ENCODE measurements at regions not wholly inside any gene's neighbourhood (a gene's known extent, or its start where the extent isn't known, plus 50 kb on each side); places are given as distances from the start of the nearest gene placed in this dataset.

DNA sequence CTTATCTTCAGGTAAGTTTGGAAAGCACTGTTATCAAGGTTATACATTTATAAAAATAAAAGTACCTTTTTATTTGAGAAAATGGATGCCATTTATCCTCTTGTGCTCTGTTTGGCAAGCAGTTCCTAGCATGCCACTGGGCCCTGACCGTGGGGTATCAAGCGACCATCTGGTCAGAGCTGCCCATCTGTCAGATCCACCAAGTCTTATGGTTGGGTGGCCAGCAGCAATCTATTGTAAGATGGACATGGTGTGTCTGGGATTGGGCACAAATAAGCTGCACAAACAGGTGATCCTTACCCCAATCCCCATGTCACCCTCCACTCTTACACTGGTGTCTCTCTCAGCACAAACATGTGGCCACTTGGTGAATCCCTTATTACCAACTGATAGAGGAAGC is 178.5 kb downstream of the DLEU7 start:
- DNase-seq, result no peak
- H3K36me3 ChIP-seq (ENCODE audit: control insufficient read depth, insufficient read depth, low read length), result no peaks in the 10 kb centered on the region
- no peaks in the 10 kb centered on the region for H3K4me1 ChIP-seq (ENCODE audit: control insufficient read depth, insufficient read depth, low read length, poor library complexity, severe bottlenecking)
- H3K27ac ChIP-seq (ENCODE audit: insufficient read depth, low read length, poor library complexity, severe bottlenecking), result no peak overlapping the region
- H3K9me3 ChIP-seq (ENCODE audit: control insufficient read depth, low read length), result no peaks in the 10 kb centered on the region
- H3K4me3 ChIP-seq (ENCODE audit: insufficient read depth, low read depth, low read length, poor library complexity, severe bottlenecking), result no peak overlapping the region
- no peaks in the 10 kb centered on the region for H3K27me3 ChIP-seq (replicated peaks; ENCODE audit: control insufficient read depth, insufficient read depth, low read length, poor library complexity, severe bottlenecking)

DNA sequence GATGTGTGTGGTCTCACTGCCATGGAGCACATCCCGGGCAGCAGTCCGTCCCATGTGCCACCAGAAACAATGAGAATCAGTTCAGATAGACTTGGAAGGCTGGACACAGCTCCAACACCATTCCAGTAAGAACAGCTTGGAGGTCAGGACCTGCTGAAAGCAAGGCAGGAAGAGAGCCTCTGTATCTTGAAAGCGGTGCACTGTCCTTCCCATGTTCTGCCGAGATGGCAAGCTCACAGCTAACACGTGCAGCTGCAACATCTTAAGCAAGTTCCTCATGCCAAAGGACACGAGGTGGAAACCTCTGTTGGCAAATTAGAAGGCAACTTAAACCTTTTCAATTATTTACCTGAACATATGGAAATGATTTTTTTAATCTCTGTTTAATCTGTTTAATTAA is 175.4 kb downstream of the DLEU7 start:
- DNase-seq, result no peak
- Histone ChIP-seq H3K4me3 (ENCODE audit: insufficient read depth, low read depth, low read length, poor library complexity, severe bottlenecking) (no peak overlapping the region), H3K27ac (ENCODE audit: insufficient read depth, low read length, poor library complexity, severe bottlenecking) (no peak overlapping the region), H3K9me3 (ENCODE audit: control insufficient read depth, low read length) (no peaks in the 10 kb centered on the region), H3K36me3 (ENCODE audit: control insufficient read depth, insufficient read depth, low read length) (no peaks in the 10 kb centered on the region), H3K4me1 (ENCODE audit: control insufficient read depth, insufficient read depth, low read length, poor library complexity, severe bottlenecking) (no peaks in the 10 kb centered on the region), H3K27me3 (replicated peaks; ENCODE audit: control insufficient read depth, insufficient read depth, low read length, poor library complexity, severe bottlenecking) (no peaks in the 10 kb centered on the region)

DNA sequence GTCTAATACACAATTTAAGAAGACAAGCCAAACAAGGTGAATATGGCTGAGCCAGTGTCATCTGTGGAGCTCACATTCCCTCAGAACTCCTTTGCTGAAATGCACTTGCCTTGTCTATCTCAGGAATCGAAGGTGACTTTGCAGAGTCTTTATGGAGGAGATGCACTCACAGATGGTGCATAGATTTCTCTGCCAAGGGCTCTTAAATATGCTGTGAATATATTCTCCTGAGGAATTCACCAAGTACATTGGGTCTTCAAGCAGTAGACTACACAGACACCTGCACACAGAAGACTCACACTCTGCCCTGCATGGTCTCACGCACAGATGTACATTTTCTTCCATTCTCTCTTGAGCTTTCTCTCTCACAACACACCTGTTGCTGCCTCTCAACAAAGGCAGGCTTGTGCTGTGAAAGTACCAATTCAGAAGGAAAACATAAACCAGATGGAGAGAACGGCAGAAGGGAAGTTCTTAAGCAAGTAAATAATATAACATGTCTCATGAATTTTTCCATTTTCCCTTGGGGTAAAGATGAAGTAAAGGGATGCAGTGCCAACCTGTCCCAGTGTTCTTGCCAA is 174.7 kb downstream of the DLEU7 start:
- Histone ChIP-seq H3K27ac (ENCODE audit: insufficient read depth, low read length, poor library complexity, severe bottlenecking) (no peak overlapping the region), H3K9me3 (ENCODE audit: control insufficient read depth, low read length) (no peaks in the 10 kb centered on the region), H3K27me3 (replicated peaks; ENCODE audit: control insufficient read depth, insufficient read depth, low read length, poor library complexity, severe bottlenecking) (no peaks in the 10 kb centered on the region), H3K36me3 (ENCODE audit: control insufficient read depth, insufficient read depth, low read length) (no peaks in the 10 kb centered on the region), H3K4me1 (ENCODE audit: control insufficient read depth, insufficient read depth, low read length, poor library complexity, severe bottlenecking) (no peaks in the 10 kb centered on the region), H3K4me3 (ENCODE audit: insufficient read depth, low read depth, low read length, poor library complexity, severe bottlenecking) (no peak overlapping the region)
- no peak for DNase-seq

DNA sequence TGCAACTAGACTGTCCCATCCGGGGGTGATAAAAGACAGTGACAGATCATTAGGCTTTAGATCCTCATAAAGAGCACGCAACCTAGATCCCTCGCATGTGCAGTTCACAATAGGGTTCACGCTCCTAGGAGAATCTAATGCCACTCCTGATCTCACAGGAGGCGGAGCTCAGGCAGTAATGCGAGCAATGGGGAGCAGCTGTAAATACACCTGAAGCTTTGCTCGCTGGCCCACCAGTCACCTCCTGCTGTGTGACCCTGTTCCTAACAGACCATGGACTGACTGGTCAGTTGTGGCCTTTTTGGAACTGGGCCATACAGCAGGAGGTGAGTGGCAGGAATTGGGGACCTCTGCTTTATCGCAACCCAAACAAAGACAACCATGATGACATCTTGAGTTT is 173.2 kb downstream of the DLEU7 start:
- no peaks in the 10 kb centered on the region for H3K9me3 ChIP-seq (ENCODE audit: control insufficient read depth, low read length)
- no peaks in the 10 kb centered on the region for H3K4me1 ChIP-seq (ENCODE audit: control insufficient read depth, insufficient read depth, low read length, poor library complexity, severe bottlenecking)

DNA sequence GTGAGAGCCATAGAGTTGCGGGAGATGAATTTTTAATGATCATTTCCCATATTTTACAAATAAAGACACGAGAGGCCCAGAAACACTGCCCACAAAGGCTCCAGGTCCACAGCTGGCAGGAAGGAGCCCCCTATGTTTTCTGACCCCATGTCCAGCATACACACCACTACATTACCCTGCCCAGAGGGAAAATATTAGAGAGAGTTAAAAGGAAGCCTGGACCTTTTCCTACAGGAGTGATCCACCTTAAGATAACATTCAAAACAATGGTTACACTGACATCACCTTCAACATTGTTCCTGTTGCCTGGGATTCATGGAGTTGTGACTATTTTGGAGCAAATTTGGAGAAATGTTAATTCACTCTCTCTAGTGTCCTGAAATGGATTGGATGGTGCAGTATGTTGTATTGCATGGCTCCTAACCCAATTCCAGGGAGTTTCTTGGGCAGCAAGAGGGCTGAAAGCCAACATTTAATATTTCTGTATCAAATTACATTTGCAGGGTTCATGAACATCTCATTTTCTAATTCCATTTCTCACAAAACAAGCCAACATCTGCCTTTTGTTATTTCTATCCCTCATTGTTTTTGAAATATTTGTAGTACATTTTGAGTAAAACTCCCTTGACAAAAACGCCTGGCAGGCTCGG is 172.5 kb downstream of the DLEU7 start:
- Histone ChIP-seq H3K36me3 (ENCODE audit: control insufficient read depth, insufficient read depth, low read length) (no peaks in the 10 kb centered on the region), H3K4me1 (ENCODE audit: control insufficient read depth, insufficient read depth, low read length, poor library complexity, severe bottlenecking) (no peaks in the 10 kb centered on the region), H3K27me3 (replicated peaks; ENCODE audit: control insufficient read depth, insufficient read depth, low read length, poor library complexity, severe bottlenecking) (no peaks in the 10 kb centered on the region), H3K9me3 (ENCODE audit: control insufficient read depth, low read length) (no peaks in the 10 kb centered on the region), H3K4me3 (ENCODE audit: insufficient read depth, low read depth, low read length, poor library complexity, severe bottlenecking) (no peak overlapping the region), H3K27ac (ENCODE audit: insufficient read depth, low read length, poor library complexity, severe bottlenecking) (no peak overlapping the region)
- no peak for DNase-seq

More for the DNA sequence above, 173.2 kb downstream of the DLEU7 start:
- Histone ChIP-seq H3K4me3 (ENCODE audit: insufficient read depth, low read depth, low read length, poor library complexity, severe bottlenecking) (no peak overlapping the region), H3K36me3 (ENCODE audit: control insufficient read depth, insufficient read depth, low read length) (no peaks in the 10 kb centered on the region), H3K27me3 (replicated peaks; ENCODE audit: control insufficient read depth, insufficient read depth, low read length, poor library complexity, severe bottlenecking) (no peaks in the 10 kb centered on the region), H3K27ac (ENCODE audit: insufficient read depth, low read length, poor library complexity, severe bottlenecking) (no peak overlapping the region)
- no peak for DNase-seq

DNA sequence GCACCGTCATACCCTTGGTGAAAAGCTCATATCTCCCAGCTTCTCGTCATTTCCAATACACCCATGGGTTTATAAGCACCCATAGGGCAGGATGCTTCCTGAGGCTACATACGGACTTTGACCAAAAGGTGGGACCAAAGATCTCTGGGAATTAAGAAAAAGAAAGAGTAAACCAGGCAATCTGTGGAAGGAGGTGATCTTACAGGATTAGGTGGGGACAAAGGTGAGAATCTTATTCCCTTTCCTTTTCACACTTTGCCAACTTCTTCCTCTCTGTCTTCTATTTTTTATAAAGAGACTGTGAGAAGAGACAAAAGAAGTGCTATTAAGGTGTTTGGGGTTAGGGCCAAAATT is 172.0 kb downstream of the DLEU7 start:
- H3K36me3 ChIP-seq (ENCODE audit: control insufficient read depth, insufficient read depth, low read length), result no peaks in the 10 kb centered on the region
- no peak for DNase-seq

DNA sequence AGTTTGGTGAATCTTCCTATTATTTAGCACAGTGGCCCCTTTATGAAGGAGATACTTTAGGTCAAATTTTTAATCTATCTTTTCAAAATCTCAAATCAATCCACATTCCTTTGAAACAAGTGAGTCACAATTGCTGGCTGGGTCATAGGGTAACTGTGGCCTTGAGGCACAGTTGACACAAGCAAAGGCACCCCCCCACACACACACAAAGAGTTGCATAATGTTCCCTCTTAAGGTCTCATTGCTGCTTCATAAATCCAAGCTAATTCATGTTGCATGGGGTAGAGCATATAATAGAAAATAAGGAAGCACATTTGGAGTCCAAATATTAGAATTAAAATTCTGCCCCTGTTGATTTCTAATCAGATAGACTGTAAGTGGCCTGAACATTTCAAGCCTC is 171.5 kb downstream of the DLEU7 start:
- no peak for DNase-seq
- Histone ChIP-seq H3K27ac (ENCODE audit: insufficient read depth, low read length, poor library complexity, severe bottlenecking) (no peak overlapping the region), H3K27me3 (replicated peaks; ENCODE audit: control insufficient read depth, insufficient read depth, low read length, poor library complexity, severe bottlenecking) (no peaks in the 10 kb centered on the region), H3K36me3 (ENCODE audit: control insufficient read depth, insufficient read depth, low read length) (no peaks in the 10 kb centered on the region), H3K9me3 (ENCODE audit: control insufficient read depth, low read length) (no peaks in the 10 kb centered on the region), H3K4me3 (ENCODE audit: insufficient read depth, low read depth, low read length, poor library complexity, severe bottlenecking) (no peak overlapping the region), H3K4me1 (ENCODE audit: control insufficient read depth, insufficient read depth, low read length, poor library complexity, severe bottlenecking) (no peaks in the 10 kb centered on the region)

More for the DNA sequence above, 172.0 kb downstream of the DLEU7 start:
- H3K27me3 ChIP-seq (replicated peaks; ENCODE audit: control insufficient read depth, insufficient read depth, low read length, poor library complexity, severe bottlenecking), result no peaks in the 10 kb centered on the region
- H3K4me3 ChIP-seq (ENCODE audit: insufficient read depth, low read depth, low read length, poor library complexity, severe bottlenecking), result no peak overlapping the region
- H3K27ac ChIP-seq (ENCODE audit: insufficient read depth, low read length, poor library complexity, severe bottlenecking), result no peak overlapping the region
- H3K4me1 ChIP-seq (ENCODE audit: control insufficient read depth, insufficient read depth, low read length, poor library complexity, severe bottlenecking), result no peaks in the 10 kb centered on the region
- H3K9me3 ChIP-seq (ENCODE audit: control insufficient read depth, low read length), result no peaks in the 10 kb centered on the region

DNA sequence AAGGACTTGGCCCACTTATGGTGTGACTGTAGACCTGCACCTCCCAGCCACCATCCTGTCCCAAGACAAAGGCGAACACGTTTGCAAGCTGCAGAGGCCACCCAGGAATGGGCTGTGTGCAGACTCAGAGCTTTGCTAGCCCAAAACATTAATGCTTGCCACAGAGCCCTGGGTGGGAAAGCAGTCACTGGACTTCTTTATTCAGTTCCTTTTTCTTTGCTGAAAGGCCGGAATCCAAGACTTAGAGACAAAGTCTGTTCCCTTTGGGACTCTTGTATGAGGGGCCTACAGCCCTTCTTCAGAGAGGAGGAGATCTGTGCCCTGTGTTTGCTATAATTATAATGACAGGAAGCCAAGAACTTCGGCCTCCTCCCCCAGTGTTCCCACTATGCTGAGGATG is 167.8 kb downstream of the DLEU7 start:
- no peak for DNase-seq
- no peak overlapping the region for H3K4me3 ChIP-seq (ENCODE audit: insufficient read depth, low read depth, low read length, poor library complexity, severe bottlenecking)
- no peak overlapping the region for H3K27ac ChIP-seq (ENCODE audit: insufficient read depth, low read length, poor library complexity, severe bottlenecking)

DNA sequence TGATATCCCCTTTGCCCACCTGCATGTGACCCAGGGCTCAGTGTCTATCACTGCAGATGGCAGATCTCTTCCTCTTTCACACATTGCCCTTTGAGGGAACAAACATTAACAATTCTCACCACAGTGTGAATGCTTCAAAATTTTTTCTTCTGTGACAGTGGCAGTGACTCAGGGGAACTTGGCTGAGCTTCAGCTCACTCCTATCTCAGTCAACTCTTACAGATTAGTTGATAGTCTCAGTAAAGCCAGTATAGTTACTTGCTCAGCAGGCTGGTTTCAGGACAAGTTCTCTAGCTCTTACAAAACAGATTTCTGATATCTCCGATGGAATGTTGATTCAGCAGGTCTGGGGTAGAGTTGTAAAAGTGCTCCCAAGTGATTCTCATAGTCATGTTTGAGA is 166.9 kb downstream of the DLEU7 start:
- no peak overlapping the region for H3K4me3 ChIP-seq (ENCODE audit: insufficient read depth, low read depth, low read length, poor library complexity, severe bottlenecking)
- H3K27ac ChIP-seq (ENCODE audit: insufficient read depth, low read length, poor library complexity, severe bottlenecking), result no peak overlapping the region
- H3K36me3 ChIP-seq (ENCODE audit: control insufficient read depth, insufficient read depth, low read length), result no peaks in the 10 kb centered on the region
- H3K4me1 ChIP-seq (ENCODE audit: control insufficient read depth, insufficient read depth, low read length, poor library complexity, severe bottlenecking), result no peaks in the 10 kb centered on the region
- no peak for DNase-seq
- no peaks in the 10 kb centered on the region for H3K27me3 ChIP-seq (replicated peaks; ENCODE audit: control insufficient read depth, insufficient read depth, low read length, poor library complexity, severe bottlenecking)
- H3K9me3 ChIP-seq (ENCODE audit: control insufficient read depth, low read length), result no peaks in the 10 kb centered on the region

More for the DNA sequence above, 167.8 kb downstream of the DLEU7 start:
- no peaks in the 10 kb centered on the region for H3K36me3 ChIP-seq (ENCODE audit: control insufficient read depth, insufficient read depth, low read length)
- H3K9me3 ChIP-seq (ENCODE audit: control insufficient read depth, low read length), result no peaks in the 10 kb centered on the region
- H3K4me1 ChIP-seq (ENCODE audit: control insufficient read depth, insufficient read depth, low read length, poor library complexity, severe bottlenecking), result no peaks in the 10 kb centered on the region
- no peaks in the 10 kb centered on the region for H3K27me3 ChIP-seq (replicated peaks; ENCODE audit: control insufficient read depth, insufficient read depth, low read length, poor library complexity, severe bottlenecking)

DNA sequence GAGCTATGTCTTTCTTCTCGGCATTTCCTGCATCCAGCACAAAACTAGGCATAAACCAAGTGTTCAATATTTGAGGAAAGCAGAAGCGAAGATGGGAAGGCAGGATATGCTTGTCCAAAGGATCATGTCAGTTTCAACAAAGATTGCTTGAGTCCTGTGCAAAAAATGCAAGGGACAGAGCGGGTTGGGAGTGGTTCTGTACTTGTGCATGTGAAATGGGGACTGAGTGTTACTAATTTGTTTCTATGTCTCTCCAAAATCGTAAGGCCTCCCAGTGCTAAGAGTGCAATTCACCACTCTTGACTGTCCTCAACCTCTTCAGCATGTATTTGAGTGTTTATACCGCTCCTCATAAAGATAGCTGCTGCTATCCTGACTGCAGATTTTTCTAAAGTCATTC is 166.2 kb downstream of the DLEU7 start:
- Histone ChIP-seq H3K36me3 (ENCODE audit: control insufficient read depth, insufficient read depth, low read length) (no peaks in the 10 kb centered on the region), H3K4me3 (ENCODE audit: insufficient read depth, low read depth, low read length, poor library complexity, severe bottlenecking) (no peak overlapping the region), H3K27ac (ENCODE audit: insufficient read depth, low read length, poor library complexity, severe bottlenecking) (no peak overlapping the region), H3K4me1 (ENCODE audit: control insufficient read depth, insufficient read depth, low read length, poor library complexity, severe bottlenecking) (no peaks in the 10 kb centered on the region), H3K9me3 (ENCODE audit: control insufficient read depth, low read length) (no peaks in the 10 kb centered on the region), H3K27me3 (replicated peaks; ENCODE audit: control insufficient read depth, insufficient read depth, low read length, poor library complexity, severe bottlenecking) (no peaks in the 10 kb centered on the region)
- no peak for DNase-seq

Data from effector memory CD4-positive, alpha-beta T cell (primary cell).